ENCODE measurements at regions not wholly inside any gene's neighbourhood (a gene's known extent, or its start where the extent isn't known, plus 50 kb on each side); places are given as distances from the start of the nearest gene placed in this dataset.
A peak's percentile ranks its signal among the peaks of the same experiment; 100 is the strongest.

DNA sequence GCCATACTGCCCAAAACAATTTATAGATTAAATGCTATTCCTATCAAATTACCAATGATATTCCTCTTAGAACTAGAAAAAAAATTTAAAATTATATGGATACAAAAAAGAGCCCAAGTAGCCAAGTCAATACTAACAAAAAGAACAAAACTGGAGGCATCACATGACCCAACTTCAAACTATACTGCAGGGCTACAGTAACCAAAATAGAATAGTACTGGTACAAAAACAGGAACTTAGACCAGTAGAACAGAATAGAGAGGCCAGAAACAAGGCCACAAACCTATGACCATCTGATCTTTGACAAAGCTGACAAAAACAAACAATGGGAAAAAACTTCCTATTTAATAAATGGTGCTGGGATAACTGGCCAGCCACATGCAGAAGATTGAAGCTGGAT lies 86.1 kb upstream of the KYNU start:
- ChIA-PET POLR2A (ENCODE audit: low non-redundant PET) (no interaction called here), CTCF (no interaction called here)
- Histone ChIP-seq H3K9me3 (ENCODE audit: low read depth, low read length, poor library complexity, severe bottlenecking) (no peaks in the 10 kb centered on the region), H3K27ac (ENCODE audit: low read depth, low read length, poor library complexity, severe bottlenecking) (no peak overlapping the region), H3K4me3 (ENCODE audit: low read depth, low read length, poor library complexity, severe bottlenecking) (no peak overlapping the region), H3K36me3 (ENCODE audit: insufficient read depth, low read length, poor library complexity, severe bottlenecking) (no peaks in the 10 kb centered on the region), H3K4me1 (ENCODE audit: insufficient read depth, low read length, poor library complexity, severe bottlenecking) (no peaks in the 10 kb centered on the region), H3K27me3 (replicated peaks; ENCODE audit: insufficient read depth, low read depth, low read length, poor library complexity) (no peaks in the 10 kb centered on the region)
- TF ChIP-seq, protein P1, sequence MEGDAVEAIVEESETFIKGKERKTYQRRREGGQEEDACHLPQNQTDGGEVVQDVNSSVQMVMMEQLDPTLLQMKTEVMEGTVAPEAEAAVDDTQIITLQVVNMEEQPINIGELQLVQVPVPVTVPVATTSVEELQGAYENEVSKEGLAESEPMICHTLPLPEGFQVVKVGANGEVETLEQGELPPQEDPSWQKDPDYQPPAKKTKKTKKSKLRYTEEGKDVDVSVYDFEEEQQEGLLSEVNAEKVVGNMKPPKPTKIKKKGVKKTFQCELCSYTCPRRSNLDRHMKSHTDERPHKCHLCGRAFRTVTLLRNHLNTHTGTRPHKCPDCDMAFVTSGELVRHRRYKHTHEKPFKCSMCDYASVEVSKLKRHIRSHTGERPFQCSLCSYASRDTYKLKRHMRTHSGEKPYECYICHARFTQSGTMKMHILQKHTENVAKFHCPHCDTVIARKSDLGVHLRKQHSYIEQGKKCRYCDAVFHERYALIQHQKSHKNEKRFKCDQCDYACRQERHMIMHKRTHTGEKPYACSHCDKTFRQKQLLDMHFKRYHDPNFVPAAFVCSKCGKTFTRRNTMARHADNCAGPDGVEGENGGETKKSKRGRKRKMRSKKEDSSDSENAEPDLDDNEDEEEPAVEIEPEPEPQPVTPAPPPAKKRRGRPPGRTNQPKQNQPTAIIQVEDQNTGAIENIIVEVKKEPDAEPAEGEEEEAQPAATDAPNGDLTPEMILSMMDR (conservative IDR thresholded peaks at IDR 0.05; ENCODE audit: low read depth, low read length), result no peak
- no peak for TF ChIP-seq EZH2 (IDR thresholded peaks at IDR 0.05; ENCODE audit: borderline replicate concordance, low read depth, low read length, poor library complexity, severe bottlenecking)
- intact Hi-C loops (cut with micrococcal nuclease; ENCODE audit: unreplicated experiment), result no loop called here
- no peak for DNase-seq (ENCODE audit: low spot score)
- no TSS peak for BruUV-seq (replicated peaks)

DNA sequence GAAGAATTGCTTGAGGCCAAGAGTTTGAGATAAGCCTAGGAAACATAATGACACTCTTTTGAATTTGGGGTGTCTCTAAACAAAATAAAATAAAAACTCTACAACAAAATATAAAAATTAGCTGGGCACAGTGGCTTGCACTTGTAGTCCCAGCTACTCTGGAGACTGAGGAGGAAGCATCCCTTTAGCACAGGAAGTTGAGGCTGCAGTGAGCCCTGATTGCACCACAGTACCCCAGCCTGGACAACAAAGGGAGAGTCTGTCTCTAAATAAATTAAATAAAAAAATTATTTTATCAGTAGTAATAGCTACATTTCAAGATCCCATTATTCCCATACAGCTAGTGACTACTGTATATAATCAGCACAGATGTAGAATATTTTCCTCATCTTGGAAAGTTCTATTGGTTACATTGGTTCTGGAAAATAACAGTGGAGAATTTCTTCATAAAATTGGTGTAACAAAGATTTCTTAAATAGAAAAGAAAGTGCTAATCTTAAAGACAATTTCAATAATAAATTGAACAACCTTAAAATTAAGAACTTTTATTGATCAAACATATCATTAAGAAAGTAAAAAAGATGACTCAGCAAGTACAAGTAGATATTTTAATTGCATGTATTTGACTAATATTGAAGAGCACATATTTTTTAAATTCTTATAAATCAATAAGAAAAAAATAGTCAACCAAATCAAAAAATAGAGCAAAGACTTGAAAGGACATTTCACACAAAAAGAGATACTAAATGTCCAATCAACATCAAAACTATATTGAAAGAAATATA lies 90.4 kb upstream of the KYNU start:
- TF ChIP-seq, protein P1 (conservative IDR thresholded peaks at IDR 0.05; ENCODE audit: low read depth, low read length), result no peak
- peak; percentile 6 for DNase-seq (ENCODE audit: low spot score)
- intact Hi-C loops (cut with micrococcal nuclease; ENCODE audit: unreplicated experiment), result no loop called here

DNA sequence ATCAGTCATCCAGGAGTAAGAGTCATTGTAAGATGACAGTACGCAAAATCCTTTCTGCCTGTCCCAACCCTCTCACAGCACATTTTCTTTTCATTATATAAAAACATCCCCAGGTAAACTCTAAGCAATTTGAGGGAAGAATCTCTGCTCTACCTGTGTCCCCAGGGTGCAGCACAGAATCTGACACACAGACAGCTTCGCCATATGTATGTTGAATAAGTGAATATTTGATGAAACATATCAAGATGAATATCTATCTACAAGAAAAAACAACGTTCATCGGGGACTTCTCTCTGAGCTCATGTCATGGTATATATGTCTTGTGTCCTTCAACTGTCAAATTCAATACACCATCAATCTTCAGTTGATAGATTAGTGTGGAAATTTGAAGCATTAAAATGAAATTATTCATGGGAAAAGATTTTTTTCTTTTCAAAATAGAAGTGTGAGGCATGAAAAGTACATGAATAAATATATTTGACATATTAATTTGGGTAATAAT lies 94.5 kb upstream of the KYNU start:
- intact Hi-C loops (cut with micrococcal nuclease; ENCODE audit: unreplicated experiment), result no loop called here
- H3K27me3 ChIP-seq (replicated peaks; ENCODE audit: insufficient read depth, low read depth, low read length, poor library complexity), result no peaks in the 10 kb centered on the region
- POLR2A ChIA-PET (ENCODE audit: low non-redundant PET), result no interaction called here
- no peaks in the 10 kb centered on the region for H3K9me3 ChIP-seq (ENCODE audit: low read depth, low read length, poor library complexity, severe bottlenecking)
- H3K27ac ChIP-seq (ENCODE audit: low read depth, low read length, poor library complexity, severe bottlenecking), result no peak overlapping the region
- no peaks in the 10 kb centered on the region for H3K36me3 ChIP-seq (ENCODE audit: insufficient read depth, low read length, poor library complexity, severe bottlenecking)
- H3K4me3 ChIP-seq (ENCODE audit: low read depth, low read length, poor library complexity, severe bottlenecking), result no peak overlapping the region
- BruUV-seq (replicated peaks), result no TSS peak
- no peaks in the 10 kb centered on the region for H3K4me1 ChIP-seq (ENCODE audit: insufficient read depth, low read length, poor library complexity, severe bottlenecking)
- no peak for DNase-seq (ENCODE audit: low spot score)
- TF ChIP-seq EZH2 (IDR thresholded peaks at IDR 0.05; ENCODE audit: borderline replicate concordance, low read depth, low read length, poor library complexity, severe bottlenecking), result no peak
- TF ChIP-seq, protein P1 (conservative IDR thresholded peaks at IDR 0.05; ENCODE audit: low read depth, low read length), result no peak
- CTCF ChIA-PET, result no interaction called here

More for the DNA sequence above, 90.4 kb upstream of the KYNU start:
- POLR2A ChIA-PET (ENCODE audit: low non-redundant PET), result interaction anchor here (0.7 kb wide), 1 partner anchor 100 kb away, joined by 4 read pairs; no protein-coding TSS in a partner anchor
- BruUV-seq (replicated peaks), result no TSS peak
- no peaks in the 10 kb centered on the region for H3K27me3 ChIP-seq (replicated peaks; ENCODE audit: insufficient read depth, low read depth, low read length, poor library complexity)
- no peaks in the 10 kb centered on the region for H3K36me3 ChIP-seq (ENCODE audit: insufficient read depth, low read length, poor library complexity, severe bottlenecking)
- CTCF ChIA-PET, result no interaction called here
- no peaks in the 10 kb centered on the region for H3K4me1 ChIP-seq (ENCODE audit: insufficient read depth, low read length, poor library complexity, severe bottlenecking)
- H3K4me3 ChIP-seq (ENCODE audit: low read depth, low read length, poor library complexity, severe bottlenecking), result no peak overlapping the region
- no peaks in the 10 kb centered on the region for H3K9me3 ChIP-seq (ENCODE audit: low read depth, low read length, poor library complexity, severe bottlenecking)
- no peak overlapping the region for H3K27ac ChIP-seq (ENCODE audit: low read depth, low read length, poor library complexity, severe bottlenecking)
